ENCODE measurements at regions not wholly inside any gene's neighbourhood (a gene's known extent, or its start where the extent isn't known, plus 50 kb on each side); places are given as distances from the start of the nearest gene placed in this dataset.

DNA sequence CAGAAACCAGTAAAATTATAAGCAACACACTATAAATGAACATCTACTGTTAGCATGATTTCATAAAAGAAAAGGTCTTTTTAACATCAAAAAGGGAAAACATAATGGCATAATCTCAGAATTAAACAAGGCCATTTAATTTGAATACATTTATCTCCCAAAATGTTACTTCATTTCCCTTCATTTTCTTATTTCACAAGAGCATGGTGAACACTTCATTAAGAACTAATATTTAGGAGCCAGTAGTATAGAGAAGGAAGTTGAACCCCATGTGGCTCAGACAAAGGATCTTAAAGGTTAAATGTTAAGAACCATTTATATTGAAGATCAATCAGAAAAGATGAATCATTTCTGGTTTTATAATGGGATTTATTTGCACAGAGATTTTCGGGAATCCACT is 981.7 kb downstream of the TTLL7 start:
- intact Hi-C loops (cut with DNase I; ENCODE audit: low total_unique reads): no loop called here
- no peak for DNase-seq (ENCODE audit: low spot score in 2 of 2)
- Histone ChIP-seq H3K27ac (no peak overlapping the region), H3K4me3 (no peak overlapping the region), H3K36me3 (no peaks in the 10 kb centered on the region), H3K9me3 (peaks cover 0 to 14% of the 10 kb centered on the region in 2 donors), H3K4me1 (no peaks in the 10 kb centered on the region), H3K27me3 (no peaks in the 10 kb centered on the region)
- TF ChIP-seq, protein P1, sequence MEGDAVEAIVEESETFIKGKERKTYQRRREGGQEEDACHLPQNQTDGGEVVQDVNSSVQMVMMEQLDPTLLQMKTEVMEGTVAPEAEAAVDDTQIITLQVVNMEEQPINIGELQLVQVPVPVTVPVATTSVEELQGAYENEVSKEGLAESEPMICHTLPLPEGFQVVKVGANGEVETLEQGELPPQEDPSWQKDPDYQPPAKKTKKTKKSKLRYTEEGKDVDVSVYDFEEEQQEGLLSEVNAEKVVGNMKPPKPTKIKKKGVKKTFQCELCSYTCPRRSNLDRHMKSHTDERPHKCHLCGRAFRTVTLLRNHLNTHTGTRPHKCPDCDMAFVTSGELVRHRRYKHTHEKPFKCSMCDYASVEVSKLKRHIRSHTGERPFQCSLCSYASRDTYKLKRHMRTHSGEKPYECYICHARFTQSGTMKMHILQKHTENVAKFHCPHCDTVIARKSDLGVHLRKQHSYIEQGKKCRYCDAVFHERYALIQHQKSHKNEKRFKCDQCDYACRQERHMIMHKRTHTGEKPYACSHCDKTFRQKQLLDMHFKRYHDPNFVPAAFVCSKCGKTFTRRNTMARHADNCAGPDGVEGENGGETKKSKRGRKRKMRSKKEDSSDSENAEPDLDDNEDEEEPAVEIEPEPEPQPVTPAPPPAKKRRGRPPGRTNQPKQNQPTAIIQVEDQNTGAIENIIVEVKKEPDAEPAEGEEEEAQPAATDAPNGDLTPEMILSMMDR (IDR thresholded peaks at IDR 0.05): no peak
- TF ChIP-seq POLR2AphosphoS5 (IDR thresholded peaks at IDR 0.05) (no peak), POLR2A (IDR thresholded peaks at IDR 0.05) (no peak)

DNA sequence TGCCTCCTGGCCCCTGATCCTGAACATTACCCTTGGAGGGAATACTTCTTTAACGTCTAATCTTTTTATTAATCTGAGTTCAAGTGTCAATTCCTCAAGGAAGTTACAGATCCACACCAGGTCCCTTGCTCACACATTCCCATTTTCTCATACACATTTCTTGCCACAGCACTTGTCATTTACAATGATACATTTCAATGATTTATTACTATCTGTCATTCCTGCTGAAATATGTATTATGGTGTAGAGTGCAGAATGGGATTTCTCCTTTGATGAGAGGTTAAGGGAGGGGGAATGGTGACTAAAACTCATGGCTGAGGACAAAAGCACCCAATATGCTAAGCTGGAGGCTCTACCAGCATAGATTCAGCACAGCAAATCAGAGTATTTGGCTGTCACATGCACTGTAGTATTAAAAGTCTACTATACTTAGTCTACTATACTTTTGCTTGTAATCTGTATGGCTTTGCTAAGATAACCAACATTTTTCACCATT is 982.5 kb downstream of the TTLL7 start:
- H3K27ac ChIP-seq: no peak overlapping the region
- intact Hi-C loops (cut with DNase I; ENCODE audit: low total_unique reads): no loop called here
- no peak for DNase-seq (ENCODE audit: low spot score in 2 of 2)
- TF ChIP-seq, protein P1 (IDR thresholded peaks at IDR 0.05): no peak
- TF ChIP-seq POLR2AphosphoS5 (IDR thresholded peaks at IDR 0.05): no peak
- TF ChIP-seq POLR2A (IDR thresholded peaks at IDR 0.05): no peak
- peaks cover 0 to 14% of the 10 kb centered on the region in 2 donors for H3K9me3 ChIP-seq
- H3K27me3 ChIP-seq: no peaks in the 10 kb centered on the region
- no peaks in the 10 kb centered on the region for H3K4me1 ChIP-seq
- no peak overlapping the region for H3K4me3 ChIP-seq
- no peaks in the 10 kb centered on the region for H3K36me3 ChIP-seq

DNA sequence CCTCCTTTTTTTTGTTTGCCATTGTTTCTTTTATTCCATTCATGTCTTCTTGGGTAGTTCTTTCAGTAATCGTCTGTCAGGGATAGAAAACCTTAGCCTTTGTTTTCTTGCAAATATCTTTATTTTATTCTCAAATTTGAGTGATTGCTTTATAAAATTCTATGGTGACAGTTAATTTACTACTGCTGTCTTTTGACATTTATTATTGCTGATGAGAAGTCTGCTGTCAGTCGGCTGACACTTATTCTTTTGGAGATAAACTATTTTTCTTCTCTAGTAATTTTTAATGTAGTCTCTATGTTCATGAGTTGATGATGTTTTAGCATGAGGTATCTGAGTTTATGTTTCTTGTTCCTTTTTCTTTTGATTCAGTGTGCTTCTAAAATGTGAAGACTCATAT is 983.8 kb downstream of the TTLL7 start:
- TF ChIP-seq POLR2A (IDR thresholded peaks at IDR 0.05) (no peak), POLR2AphosphoS5 (IDR thresholded peaks at IDR 0.05) (no peak)
- TF ChIP-seq, protein P1 (IDR thresholded peaks at IDR 0.05): no peak
- no peaks in the 10 kb centered on the region for H3K36me3 ChIP-seq
- no peak overlapping the region for H3K4me3 ChIP-seq
- intact Hi-C loops (cut with DNase I; ENCODE audit: low total_unique reads): no loop called here
- H3K4me1 ChIP-seq: no peaks in the 10 kb centered on the region
- H3K27ac ChIP-seq: no peak overlapping the region
- peaks cover 0 to 4% of the 10 kb centered on the region in 2 donors for H3K9me3 ChIP-seq
- H3K27me3 ChIP-seq: no peaks in the 10 kb centered on the region
- no peak for DNase-seq (ENCODE audit: low spot score in 2 of 2)

DNA sequence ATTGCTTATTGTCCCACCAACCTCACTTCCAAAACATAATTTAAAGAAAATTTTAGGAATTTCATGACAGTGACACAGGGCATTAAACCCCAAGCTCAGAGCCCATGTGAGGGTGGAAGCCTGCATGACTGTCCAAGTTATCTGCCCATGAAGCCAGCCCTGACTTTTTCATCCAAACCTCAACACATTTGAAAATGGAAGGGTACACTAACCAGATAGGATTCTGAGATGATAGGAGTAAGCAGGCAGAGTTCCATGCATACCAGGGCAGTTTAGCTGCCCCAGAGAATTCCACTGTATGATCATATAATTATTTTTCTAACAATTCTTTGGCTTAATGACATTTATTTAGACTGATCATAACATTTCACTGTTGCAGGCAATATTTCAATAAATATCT is 986.0 kb downstream of the TTLL7 start:
- Histone ChIP-seq H3K27me3 (no peaks in the 10 kb centered on the region), H3K27ac (no peak overlapping the region), H3K4me3 (no peak overlapping the region), H3K4me1 (no peaks in the 10 kb centered on the region), H3K9me3 (peaks cover 0 to under 1% of the 10 kb centered on the region in 2 donors), H3K36me3 (no peaks in the 10 kb centered on the region)
- TF ChIP-seq POLR2AphosphoS5 (IDR thresholded peaks at IDR 0.05) (no peak), POLR2A (IDR thresholded peaks at IDR 0.05) (no peak)
- TF ChIP-seq, protein P1 (IDR thresholded peaks at IDR 0.05): no peak
- no peak for DNase-seq (ENCODE audit: low spot score in 2 of 2)
- intact Hi-C loops (cut with DNase I; ENCODE audit: low total_unique reads): no loop called here

DNA sequence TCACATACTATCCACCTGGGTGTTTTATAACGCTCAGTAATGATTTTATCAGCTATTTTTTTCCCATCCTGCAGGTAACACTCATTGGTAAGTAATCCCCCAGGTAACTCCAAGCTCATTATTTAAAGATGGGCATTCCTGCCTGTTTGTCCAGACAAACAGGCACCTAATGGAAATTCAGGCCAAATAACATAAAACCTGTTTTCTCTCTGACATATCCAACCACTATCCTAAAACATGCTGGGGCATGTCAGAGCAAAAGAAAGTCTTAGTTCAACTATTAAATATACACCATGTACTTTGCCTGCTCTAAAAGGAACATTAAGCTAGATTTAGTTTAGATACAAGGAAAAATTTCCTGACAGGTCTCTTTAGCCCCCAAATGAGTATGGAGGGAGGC is 987.7 kb downstream of the TTLL7 start:
- H3K4me3 ChIP-seq: no peak overlapping the region
- H3K9me3 ChIP-seq: peaks cover 0 to 5% of the 10 kb centered on the region in 2 donors
- H3K4me1 ChIP-seq: no peaks in the 10 kb centered on the region
- no peaks in the 10 kb centered on the region for H3K36me3 ChIP-seq
- no peaks in the 10 kb centered on the region for H3K27me3 ChIP-seq
- H3K27ac ChIP-seq: no peak overlapping the region
- no peak for DNase-seq (ENCODE audit: low spot score in 2 of 2)
- intact Hi-C loops (cut with DNase I; ENCODE audit: low total_unique reads): no loop called here
- no peak for TF ChIP-seq POLR2A (IDR thresholded peaks at IDR 0.05)
- no peak for TF ChIP-seq POLR2AphosphoS5 (IDR thresholded peaks at IDR 0.05)
- TF ChIP-seq, protein P1 (IDR thresholded peaks at IDR 0.05): no peak
